ENCODE measurements at regions not wholly inside any gene's neighbourhood (a gene's known extent, or its start where the extent isn't known, plus 50 kb on each side); places are given as distances from the start of the nearest gene placed in this dataset.

DNA sequence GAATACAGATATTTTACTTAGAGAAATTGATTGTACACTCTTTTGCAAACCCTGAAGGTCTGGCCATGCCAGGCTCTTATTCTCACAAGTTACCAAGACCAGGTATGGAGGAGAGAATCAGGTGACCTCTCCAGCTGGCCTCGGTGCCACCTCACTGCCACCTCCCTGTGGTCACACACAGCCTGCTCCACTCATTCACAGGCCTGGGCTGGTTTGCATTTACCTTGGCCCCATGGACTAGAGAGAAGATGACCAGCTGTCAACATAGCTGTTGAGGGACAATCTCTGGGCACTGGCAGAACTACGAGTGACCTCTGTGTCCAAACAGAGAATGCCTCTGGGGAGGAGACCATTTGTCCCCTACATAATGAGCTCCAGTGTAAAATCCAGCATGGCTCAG is 291.2 kb upstream of the RUNX1 start:
- TF ChIP-seq ZNF174 (tag by site-specific recombination; IDR thresholded peaks at IDR 0.05), result no peak
- TF ChIP-seq, protein P1, sequence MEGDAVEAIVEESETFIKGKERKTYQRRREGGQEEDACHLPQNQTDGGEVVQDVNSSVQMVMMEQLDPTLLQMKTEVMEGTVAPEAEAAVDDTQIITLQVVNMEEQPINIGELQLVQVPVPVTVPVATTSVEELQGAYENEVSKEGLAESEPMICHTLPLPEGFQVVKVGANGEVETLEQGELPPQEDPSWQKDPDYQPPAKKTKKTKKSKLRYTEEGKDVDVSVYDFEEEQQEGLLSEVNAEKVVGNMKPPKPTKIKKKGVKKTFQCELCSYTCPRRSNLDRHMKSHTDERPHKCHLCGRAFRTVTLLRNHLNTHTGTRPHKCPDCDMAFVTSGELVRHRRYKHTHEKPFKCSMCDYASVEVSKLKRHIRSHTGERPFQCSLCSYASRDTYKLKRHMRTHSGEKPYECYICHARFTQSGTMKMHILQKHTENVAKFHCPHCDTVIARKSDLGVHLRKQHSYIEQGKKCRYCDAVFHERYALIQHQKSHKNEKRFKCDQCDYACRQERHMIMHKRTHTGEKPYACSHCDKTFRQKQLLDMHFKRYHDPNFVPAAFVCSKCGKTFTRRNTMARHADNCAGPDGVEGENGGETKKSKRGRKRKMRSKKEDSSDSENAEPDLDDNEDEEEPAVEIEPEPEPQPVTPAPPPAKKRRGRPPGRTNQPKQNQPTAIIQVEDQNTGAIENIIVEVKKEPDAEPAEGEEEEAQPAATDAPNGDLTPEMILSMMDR (tag by site-specific recombination; IDR thresholded peaks at IDR 0.05), result no peak
- TF ChIP-seq ZNF529 (tag by site-specific recombination; IDR thresholded peaks at IDR 0.05; ENCODE audit: insufficient replicate concordance), result no peak
- no peak for TF ChIP-seq ZNF133 (tag by site-specific recombination; IDR thresholded peaks at IDR 0.05)
- TF ChIP-seq MZF1 (tag by site-specific recombination; IDR thresholded peaks at IDR 0.05; ENCODE audit: borderline replicate concordance), result no peak
- no peak for TF ChIP-seq GFI1B (tag by site-specific recombination; IDR thresholded peaks at IDR 0.05)

All from HEK293 (cell line).